IMR-90 (cell line): ENCODE measurements at regions not wholly inside any gene's neighbourhood (a gene's known extent, or its start where the extent isn't known, plus 50 kb on each side); places are given as distances from the start of the nearest gene placed in this dataset.

Experiments used
- BHLHE40 ChIP-seq: fragments of 150-350 bp; IDR thresholded peaks from 2 replicates; pipeline ENCODE4 v1.6.1; 2016; ENCODE audit warnings: mild to moderate bottlenecking, low read depth, low read length
- CEBPB ChIP-seq: IDR thresholded peaks from 2 replicates; pipeline ENCODE4 v1.6.1; 2012; ENCODE audit warnings: low read depth, low read length, improper control_type of control experiment
- FOS ChIP-seq: fragments of 150-350 bp; IDR thresholded peaks from 2 replicates; pipeline ENCODE4 v1.6.1; 2016; ENCODE audit warnings: low read depth, low read length
- MAFK ChIP-seq: IDR thresholded peaks from 2 replicates; pipeline ENCODE4 v1.6.1; 2012; ENCODE audit warnings: low read depth, low read length, improper control_type of control experiment
- MXI1 ChIP-seq: IDR thresholded peaks from 2 replicates; pipeline ENCODE4 v1.6.1; 2012; ENCODE audit warnings: low read depth, mild to moderate bottlenecking, low read length, moderate library complexity, borderline replicate concordance
- POLR2A ChIP-seq: IDR thresholded peaks from 2 replicates; pipeline ENCODE4 v1.6.1; 2012; ENCODE audit warnings: mild to moderate bottlenecking, low read depth, low read length
- RAD21 ChIP-seq: IDR thresholded peaks from 2 replicates; pipeline ENCODE4 v1.6.1; 2012; ENCODE audit warnings: low read length, improper control_type of control experiment
- RCOR1 ChIP-seq: IDR thresholded peaks from 2 replicates; pipeline ENCODE4 v1.6.1; 2012; ENCODE audit warnings: mild to moderate bottlenecking, low read length, improper control_type of control experiment; ENCODE audit not compliant: insufficient replicate concordance
- RFX5 ChIP-seq: IDR thresholded peaks from 2 replicates; pipeline ENCODE4 v1.8.0; 2012; ENCODE audit warnings: low read depth, mild to moderate bottlenecking, low read length, moderate library complexity
- TF ChIP-seq, protein P1 (sequence below): conservative IDR thresholded peaks from 2 replicates; pipeline ENCODE4 v1.5.1; 2012; ENCODE audit warnings: mild to moderate bottlenecking, low read depth, low read length, improper control_type of control experiment
- TF ChIP-seq, protein P2 (sequence below): fragments of 150-350 bp; IDR thresholded peaks from 2 replicates; pipeline ENCODE4 v1.6.1; 2016; ENCODE audit warnings: low read depth, mild to moderate bottlenecking, low read length, moderate library complexity, borderline replicate concordance
- TF ChIP-seq, protein P3 (sequence below): fragments of 150-350 bp; IDR thresholded peaks from 2 replicates; pipeline ENCODE4 v1.6.1; 2017; ENCODE audit warnings: mild to moderate bottlenecking, antibody characterized with exemption, low read length, low read depth

DNA sequence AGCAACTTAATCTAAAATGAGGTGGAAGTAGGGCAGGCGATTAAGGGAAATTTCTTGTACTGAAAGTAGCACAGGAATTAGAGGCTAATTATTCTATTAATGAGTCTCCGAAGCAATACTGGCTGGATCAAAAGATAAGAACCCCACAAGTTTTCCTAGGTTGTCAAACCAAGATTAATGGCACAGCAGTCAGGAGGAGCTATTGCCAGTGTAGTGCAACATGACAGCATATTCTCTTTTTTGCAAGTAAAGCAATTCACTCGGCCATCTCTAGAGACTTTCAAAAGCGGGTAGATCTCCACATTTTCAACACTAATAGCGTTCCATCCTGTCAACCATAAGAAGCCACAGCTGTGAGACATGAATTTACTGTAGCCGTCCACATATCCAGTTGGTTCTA is 81.2 kb downstream of the CYB561 start:
- TF ChIP-seq, protein P1, sequence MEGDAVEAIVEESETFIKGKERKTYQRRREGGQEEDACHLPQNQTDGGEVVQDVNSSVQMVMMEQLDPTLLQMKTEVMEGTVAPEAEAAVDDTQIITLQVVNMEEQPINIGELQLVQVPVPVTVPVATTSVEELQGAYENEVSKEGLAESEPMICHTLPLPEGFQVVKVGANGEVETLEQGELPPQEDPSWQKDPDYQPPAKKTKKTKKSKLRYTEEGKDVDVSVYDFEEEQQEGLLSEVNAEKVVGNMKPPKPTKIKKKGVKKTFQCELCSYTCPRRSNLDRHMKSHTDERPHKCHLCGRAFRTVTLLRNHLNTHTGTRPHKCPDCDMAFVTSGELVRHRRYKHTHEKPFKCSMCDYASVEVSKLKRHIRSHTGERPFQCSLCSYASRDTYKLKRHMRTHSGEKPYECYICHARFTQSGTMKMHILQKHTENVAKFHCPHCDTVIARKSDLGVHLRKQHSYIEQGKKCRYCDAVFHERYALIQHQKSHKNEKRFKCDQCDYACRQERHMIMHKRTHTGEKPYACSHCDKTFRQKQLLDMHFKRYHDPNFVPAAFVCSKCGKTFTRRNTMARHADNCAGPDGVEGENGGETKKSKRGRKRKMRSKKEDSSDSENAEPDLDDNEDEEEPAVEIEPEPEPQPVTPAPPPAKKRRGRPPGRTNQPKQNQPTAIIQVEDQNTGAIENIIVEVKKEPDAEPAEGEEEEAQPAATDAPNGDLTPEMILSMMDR = no peak
- TF ChIP-seq, protein P2, sequence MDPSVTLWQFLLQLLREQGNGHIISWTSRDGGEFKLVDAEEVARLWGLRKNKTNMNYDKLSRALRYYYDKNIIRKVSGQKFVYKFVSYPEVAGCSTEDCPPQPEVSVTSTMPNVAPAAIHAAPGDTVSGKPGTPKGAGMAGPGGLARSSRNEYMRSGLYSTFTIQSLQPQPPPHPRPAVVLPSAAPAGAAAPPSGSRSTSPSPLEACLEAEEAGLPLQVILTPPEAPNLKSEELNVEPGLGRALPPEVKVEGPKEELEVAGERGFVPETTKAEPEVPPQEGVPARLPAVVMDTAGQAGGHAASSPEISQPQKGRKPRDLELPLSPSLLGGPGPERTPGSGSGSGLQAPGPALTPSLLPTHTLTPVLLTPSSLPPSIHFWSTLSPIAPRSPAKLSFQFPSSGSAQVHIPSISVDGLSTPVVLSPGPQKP = no peak
- TF ChIP-seq BHLHE40 (no peak), POLR2A (no peak), RFX5 (no peak), RCOR1 (no peak), CEBPB (no peak), RAD21 (no peak), MXI1 (no peak), FOS (no peak), MAFK (no peak)
- TF ChIP-seq, protein P3, sequence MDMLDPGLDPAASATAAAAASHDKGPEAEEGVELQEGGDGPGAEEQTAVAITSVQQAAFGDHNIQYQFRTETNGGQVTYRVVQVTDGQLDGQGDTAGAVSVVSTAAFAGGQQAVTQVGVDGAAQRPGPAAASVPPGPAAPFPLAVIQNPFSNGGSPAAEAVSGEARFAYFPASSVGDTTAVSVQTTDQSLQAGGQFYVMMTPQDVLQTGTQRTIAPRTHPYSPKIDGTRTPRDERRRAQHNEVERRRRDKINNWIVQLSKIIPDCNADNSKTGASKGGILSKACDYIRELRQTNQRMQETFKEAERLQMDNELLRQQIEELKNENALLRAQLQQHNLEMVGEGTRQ = no peak
